ENCODE measurements at regions not wholly inside any gene's neighbourhood (a gene's known extent, or its start where the extent isn't known, plus 50 kb on each side); places are given as distances from the start of the nearest gene placed in this dataset.

DNA sequence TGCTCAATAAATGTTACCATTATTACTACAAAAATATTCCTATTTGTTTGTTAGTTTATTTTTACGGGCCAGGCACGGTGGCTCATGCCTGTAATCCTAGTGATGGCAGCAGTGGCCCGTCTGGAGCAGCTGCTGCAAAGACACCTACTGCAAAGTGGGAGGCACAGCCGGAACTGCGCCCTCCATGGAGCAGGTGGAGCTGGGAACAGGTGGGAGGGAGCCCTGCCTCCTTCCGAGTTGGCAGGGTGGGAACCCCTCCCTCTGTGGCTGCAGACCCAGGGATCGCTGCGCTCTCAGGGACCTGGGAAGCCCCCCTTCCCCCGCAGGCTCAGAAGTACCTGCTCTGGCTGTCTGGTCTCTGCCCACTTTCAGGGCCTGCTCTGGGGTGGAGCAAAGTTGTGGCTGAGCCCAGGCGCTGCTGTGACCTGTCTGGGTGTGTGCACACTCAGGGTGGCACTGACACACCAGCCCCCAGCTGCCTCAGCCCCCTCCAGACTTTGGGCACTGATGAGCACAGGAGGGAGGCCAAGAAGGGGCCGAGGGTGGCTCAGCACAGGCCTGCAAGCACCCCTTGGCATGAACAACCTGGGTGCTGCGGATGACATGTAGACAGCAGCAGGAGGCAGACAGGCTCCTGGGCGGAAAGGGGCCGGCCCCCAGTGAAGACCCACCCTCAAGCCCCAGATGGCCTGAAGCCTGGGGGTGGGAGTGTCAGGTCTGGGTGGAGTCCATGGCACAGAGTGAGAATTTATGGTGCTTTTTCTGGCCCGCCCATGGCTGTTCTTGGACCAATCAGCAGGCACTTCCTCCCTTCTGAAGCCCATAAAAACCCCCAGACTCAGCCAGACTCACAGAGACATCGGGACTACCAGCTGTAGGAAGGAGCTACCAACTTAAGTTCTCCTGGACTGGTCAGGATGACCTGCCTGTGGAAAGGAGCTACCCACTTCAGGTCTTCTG is 103.7 kb upstream of the CLMP start:
- Histone ChIP-seq H3K9me2 (replicated peaks; ENCODE audit: insufficient read depth, low read length) (no peaks in the 10 kb centered on the region), H3K79me2 (ENCODE audit: low read length) (no peaks in the 10 kb centered on the region)

DNA sequence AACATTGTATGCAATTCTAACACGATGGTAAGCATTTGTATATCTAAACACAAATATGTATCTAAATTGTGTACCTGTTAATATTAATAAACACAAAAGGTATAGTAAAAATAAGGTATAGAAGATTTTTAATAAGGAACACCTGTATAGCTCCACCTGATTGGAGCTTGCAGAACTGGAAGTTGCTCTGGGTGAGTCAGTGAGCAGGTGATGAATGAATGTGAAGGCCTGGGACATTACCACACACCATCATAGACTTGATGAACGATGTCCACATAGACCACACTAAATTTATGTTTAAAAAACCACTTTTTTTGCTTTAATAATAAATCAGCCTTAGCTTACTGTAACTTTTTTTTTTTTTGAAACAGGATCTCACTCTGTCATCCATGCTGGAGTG is 97.6 kb upstream of the CLMP start:
- Histone ChIP-seq H3K27me3 (ENCODE audit: low read length) (no peaks in the 10 kb centered on the region), H3K79me2 (ENCODE audit: low read length) (no peaks in the 10 kb centered on the region), H4K20me1 (ENCODE audit: insufficient read depth, low read depth, low read length) (no peaks in the 10 kb centered on the region), H2AFZ (ENCODE audit: low read length) (no peak overlapping the region), H3K27ac (ENCODE audit: low read length) (no peak overlapping the region), H3K9ac (ENCODE audit: low read length) (no peak overlapping the region), H3K4me1 (ENCODE audit: low read length) (no peaks in the 10 kb centered on the region), H3K4me2 (ENCODE audit: low read depth, low read length, poor library complexity, severe bottlenecking) (no peak overlapping the region), H3K36me3 (ENCODE audit: insufficient read depth, low read length) (no peaks in the 10 kb centered on the region), H3K9me2 (replicated peaks; ENCODE audit: insufficient read depth, low read length) (no peaks in the 10 kb centered on the region), H3K9me3 (ENCODE audit: low read length) (no peaks in the 10 kb centered on the region), H3K4me3 (ENCODE audit: low read length) (no peak overlapping the region)
- no peak for DNase-seq

More for the DNA sequence above, 103.7 kb upstream of the CLMP start:
- Histone ChIP-seq H4K20me1 (ENCODE audit: insufficient read depth, low read depth, low read length) (no peaks in the 10 kb centered on the region), H3K4me1 (ENCODE audit: low read length) (peaks cover 39% of the 10 kb centered on the region), H3K27ac (ENCODE audit: low read length) (no peak overlapping the region), H3K4me2 (ENCODE audit: low read depth, low read length, poor library complexity, severe bottlenecking) (no peak overlapping the region), H3K36me3 (ENCODE audit: insufficient read depth, low read length) (no peaks in the 10 kb centered on the region), H3K27me3 (ENCODE audit: low read length) (no peaks in the 10 kb centered on the region), H3K4me3 (ENCODE audit: low read length) (no peak overlapping the region), H2AFZ (ENCODE audit: low read length) (no peak overlapping the region), H3K9me3 (ENCODE audit: low read length) (no peaks in the 10 kb centered on the region), H3K9ac (ENCODE audit: low read length) (no peak overlapping the region)
- DNase-seq = peak; percentile 51

GRCh38 chr11:123291201-123291869 is 96.3 kb upstream of the CLMP start:
- no peaks in the 10 kb centered on the region for H3K79me2 ChIP-seq (ENCODE audit: low read length)
- H3K9me2 ChIP-seq (replicated peaks; ENCODE audit: insufficient read depth, low read length) = no peaks in the 10 kb centered on the region
- H3K4me1 ChIP-seq (ENCODE audit: low read length) = peaks cover 6% of the 10 kb centered on the region
- no peak overlapping the region for H3K4me3 ChIP-seq (ENCODE audit: low read length)
- H3K27ac ChIP-seq (ENCODE audit: low read length) = no peak overlapping the region
- H3K9ac ChIP-seq (ENCODE audit: low read length) = no peak overlapping the region
- no peak for DNase-seq
- H4K20me1 ChIP-seq (ENCODE audit: insufficient read depth, low read depth, low read length) = no peaks in the 10 kb centered on the region
- no peaks in the 10 kb centered on the region for H3K36me3 ChIP-seq (ENCODE audit: insufficient read depth, low read length)
- no peak overlapping the region for H2AFZ ChIP-seq (ENCODE audit: low read length)
- H3K27me3 ChIP-seq (ENCODE audit: low read length) = no peaks in the 10 kb centered on the region
- H3K9me3 ChIP-seq (ENCODE audit: low read length) = no peaks in the 10 kb centered on the region
- H3K4me2 ChIP-seq (ENCODE audit: low read depth, low read length, poor library complexity, severe bottlenecking) = no peak overlapping the region

DNA sequence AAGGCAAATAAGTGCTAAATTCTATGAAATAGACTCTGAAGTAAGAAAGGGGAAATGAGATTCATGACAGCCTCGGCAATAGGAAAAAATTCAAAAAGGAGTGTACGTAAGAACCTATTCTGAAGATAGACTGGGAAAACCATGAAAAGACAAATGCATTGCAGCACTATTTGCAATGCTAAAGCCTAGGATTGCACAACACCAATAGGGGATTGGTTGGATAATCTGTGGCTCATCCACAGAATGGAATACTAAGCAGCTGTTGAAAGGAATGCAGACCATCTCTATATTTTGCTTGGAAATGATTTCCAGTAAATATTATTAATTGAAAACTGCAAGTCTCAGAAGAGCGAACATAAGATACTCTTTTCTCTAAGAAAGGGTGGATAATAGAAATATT is 91.7 kb upstream of the CLMP start:
- Histone ChIP-seq H2AFZ (ENCODE audit: low read length) (no peak overlapping the region), H3K9ac (ENCODE audit: low read length) (no peak overlapping the region), H3K9me3 (ENCODE audit: low read length) (no peaks in the 10 kb centered on the region), H3K4me2 (ENCODE audit: low read depth, low read length, poor library complexity, severe bottlenecking) (peak overlapping the region; percentile 24), H3K27ac (ENCODE audit: low read length) (no peak overlapping the region), H3K36me3 (ENCODE audit: insufficient read depth, low read length) (no peaks in the 10 kb centered on the region), H3K79me2 (ENCODE audit: low read length) (no peaks in the 10 kb centered on the region), H3K9me2 (replicated peaks; ENCODE audit: insufficient read depth, low read length) (no peaks in the 10 kb centered on the region), H3K4me3 (ENCODE audit: low read length) (no peak overlapping the region), H3K27me3 (ENCODE audit: low read length) (no peaks in the 10 kb centered on the region), H4K20me1 (ENCODE audit: insufficient read depth, low read depth, low read length) (no peaks in the 10 kb centered on the region), H3K4me1 (ENCODE audit: low read length) (peaks cover 8% of the 10 kb centered on the region)
- DNase-seq = no peak

DNA sequence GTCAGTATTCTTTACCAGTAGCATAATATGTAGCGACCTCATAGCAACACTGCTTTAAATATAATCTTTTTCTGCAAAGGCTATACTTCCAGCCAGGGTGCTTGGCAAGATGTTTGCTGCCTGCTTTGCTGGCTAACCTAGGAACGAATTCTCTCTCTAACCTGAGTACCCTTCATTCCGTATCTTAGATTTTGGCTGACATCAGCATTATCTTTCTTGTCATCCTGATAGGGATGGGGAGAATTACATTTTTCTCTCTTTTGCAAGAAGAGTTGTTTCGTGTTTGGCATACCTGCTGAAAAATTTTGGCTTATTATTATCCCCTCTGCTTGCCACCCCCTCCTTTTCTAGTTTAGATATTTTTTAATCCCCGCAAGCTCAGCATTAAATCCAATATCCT is 91.2 kb upstream of the CLMP start:
- Histone ChIP-seq H3K9me3 (ENCODE audit: low read length) (no peaks in the 10 kb centered on the region), H3K27ac (ENCODE audit: low read length) (no peak overlapping the region), H3K4me3 (ENCODE audit: low read length) (no peak overlapping the region), H3K4me2 (ENCODE audit: low read depth, low read length, poor library complexity, severe bottlenecking) (peak overlapping the region; percentile 24), H3K79me2 (ENCODE audit: low read length) (no peaks in the 10 kb centered on the region), H4K20me1 (ENCODE audit: insufficient read depth, low read depth, low read length) (no peaks in the 10 kb centered on the region), H2AFZ (ENCODE audit: low read length) (no peak overlapping the region), H3K9me2 (replicated peaks; ENCODE audit: insufficient read depth, low read length) (no peaks in the 10 kb centered on the region), H3K4me1 (ENCODE audit: low read length) (peaks cover 8% of the 10 kb centered on the region), H3K27me3 (ENCODE audit: low read length) (no peaks in the 10 kb centered on the region), H3K36me3 (ENCODE audit: insufficient read depth, low read length) (no peaks in the 10 kb centered on the region), H3K9ac (ENCODE audit: low read length) (no peak overlapping the region)
- DNase-seq = no peak

GRCh38 chr11:123284454-123284853 is 89.4 kb upstream of the CLMP start:
- H2AFZ ChIP-seq (ENCODE audit: low read length) = no peak overlapping the region

DNA sequence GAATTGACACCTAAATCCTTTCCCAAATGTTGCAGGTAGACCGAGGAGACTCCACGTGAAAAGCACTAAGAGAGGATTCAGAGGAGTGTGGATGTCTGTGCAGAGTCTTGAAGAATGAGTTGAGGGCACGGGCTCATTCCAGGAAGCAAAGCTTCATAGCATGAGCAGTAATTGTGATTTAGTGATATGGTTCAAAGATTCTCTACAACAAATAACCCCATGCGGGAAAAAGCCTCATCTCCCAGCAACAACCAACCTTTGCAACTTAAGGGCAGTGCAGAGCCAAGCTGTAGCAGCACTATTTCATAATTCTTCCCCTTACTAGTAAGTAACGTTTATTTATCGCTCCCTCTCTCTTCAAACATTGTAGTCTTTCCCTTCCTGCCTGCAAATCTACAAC is 87.5 kb upstream of the CLMP start:
- Histone ChIP-seq H4K20me1 (ENCODE audit: insufficient read depth, low read depth, low read length) (no peaks in the 10 kb centered on the region), H3K4me3 (ENCODE audit: low read length) (no peak overlapping the region), H3K27me3 (ENCODE audit: low read length) (no peaks in the 10 kb centered on the region), H2AFZ (ENCODE audit: low read length) (no peak overlapping the region), H3K4me2 (ENCODE audit: low read depth, low read length, poor library complexity, severe bottlenecking) (no peak overlapping the region), H3K9me3 (ENCODE audit: low read length) (no peaks in the 10 kb centered on the region), H3K9ac (ENCODE audit: low read length) (no peak overlapping the region), H3K9me2 (replicated peaks; ENCODE audit: insufficient read depth, low read length) (no peaks in the 10 kb centered on the region), H3K4me1 (ENCODE audit: low read length) (peaks cover 8% of the 10 kb centered on the region), H3K36me3 (ENCODE audit: insufficient read depth, low read length) (no peaks in the 10 kb centered on the region), H3K79me2 (ENCODE audit: low read length) (no peaks in the 10 kb centered on the region), H3K27ac (ENCODE audit: low read length) (no peak overlapping the region)
- no peak for DNase-seq

More at GRCh38 chr11:123284454-123284853, 89.4 kb upstream of the CLMP start:
- H3K9ac ChIP-seq (ENCODE audit: low read length) = no peak overlapping the region
- no peaks in the 10 kb centered on the region for H3K9me2 ChIP-seq (replicated peaks; ENCODE audit: insufficient read depth, low read length)
- no peak for DNase-seq
- H3K27me3 ChIP-seq (ENCODE audit: low read length) = no peaks in the 10 kb centered on the region
- H3K9me3 ChIP-seq (ENCODE audit: low read length) = no peaks in the 10 kb centered on the region
- no peaks in the 10 kb centered on the region for H3K36me3 ChIP-seq (ENCODE audit: insufficient read depth, low read length)
- no peak overlapping the region for H3K4me3 ChIP-seq (ENCODE audit: low read length)
- H4K20me1 ChIP-seq (ENCODE audit: insufficient read depth, low read depth, low read length) = no peaks in the 10 kb centered on the region
- H3K4me1 ChIP-seq (ENCODE audit: low read length) = peaks cover 8% of the 10 kb centered on the region
- no peaks in the 10 kb centered on the region for H3K79me2 ChIP-seq (ENCODE audit: low read length)
- H3K4me2 ChIP-seq (ENCODE audit: low read depth, low read length, poor library complexity, severe bottlenecking) = no peak overlapping the region
- no peak overlapping the region for H3K27ac ChIP-seq (ENCODE audit: low read length)

DNA sequence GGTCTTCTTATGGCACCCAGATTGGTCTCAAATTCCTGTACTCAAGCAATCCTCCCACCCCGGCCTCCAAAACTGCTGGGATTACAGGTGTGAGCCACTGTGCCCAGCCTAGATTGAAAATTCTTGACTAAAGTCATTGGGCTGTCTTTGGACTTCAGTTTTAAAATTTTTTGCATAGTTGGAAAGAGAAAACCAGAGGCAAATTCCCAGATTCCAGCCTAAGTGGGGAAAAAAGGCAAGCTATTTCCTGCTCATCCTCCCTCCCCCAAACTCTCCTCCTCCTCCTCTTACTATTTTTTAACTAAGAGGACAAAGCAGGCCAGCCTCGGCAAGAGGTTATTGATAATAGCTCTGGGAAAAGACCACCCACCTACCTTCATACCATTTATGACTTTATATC is 78.6 kb upstream of the CLMP start:
- DNase-seq = no peak
- Histone ChIP-seq H3K27ac (ENCODE audit: low read length) (no peak overlapping the region), H3K27me3 (ENCODE audit: low read length) (no peaks in the 10 kb centered on the region), H3K4me3 (ENCODE audit: low read length) (no peak overlapping the region), H3K4me2 (ENCODE audit: low read depth, low read length, poor library complexity, severe bottlenecking) (no peak overlapping the region), H3K9ac (ENCODE audit: low read length) (no peak overlapping the region), H3K4me1 (ENCODE audit: low read length) (no peaks in the 10 kb centered on the region), H4K20me1 (ENCODE audit: insufficient read depth, low read depth, low read length) (no peaks in the 10 kb centered on the region), H2AFZ (ENCODE audit: low read length) (no peak overlapping the region), H3K9me2 (replicated peaks; ENCODE audit: insufficient read depth, low read length) (no peaks in the 10 kb centered on the region), H3K79me2 (ENCODE audit: low read length) (no peaks in the 10 kb centered on the region), H3K9me3 (ENCODE audit: low read length) (no peaks in the 10 kb centered on the region), H3K36me3 (ENCODE audit: insufficient read depth, low read length) (no peaks in the 10 kb centered on the region)
